22Rv1 (cell line): ENCODE measurements at regions not wholly inside any gene's neighbourhood (a gene's known extent, or its start where the extent isn't known, plus 50 kb on each side); places are given as distances from the start of the nearest gene placed in this dataset.

ENCODE experiments used
- ZFX ChIP-seq: fragments of 450-650 bp; IDR thresholded peaks from 2 replicates; pipeline ENCODE4 v1.6.1; 2017; ENCODE audit warnings: antibody characterized with exemption, borderline replicate concordance
- TF ChIP-seq, protein P1 (sequence below): fragments of 450-650 bp; IDR thresholded peaks from 2 replicates; pipeline ENCODE4 v1.5.1; 2017; ENCODE audit warnings: mild to moderate bottlenecking

DNA sequence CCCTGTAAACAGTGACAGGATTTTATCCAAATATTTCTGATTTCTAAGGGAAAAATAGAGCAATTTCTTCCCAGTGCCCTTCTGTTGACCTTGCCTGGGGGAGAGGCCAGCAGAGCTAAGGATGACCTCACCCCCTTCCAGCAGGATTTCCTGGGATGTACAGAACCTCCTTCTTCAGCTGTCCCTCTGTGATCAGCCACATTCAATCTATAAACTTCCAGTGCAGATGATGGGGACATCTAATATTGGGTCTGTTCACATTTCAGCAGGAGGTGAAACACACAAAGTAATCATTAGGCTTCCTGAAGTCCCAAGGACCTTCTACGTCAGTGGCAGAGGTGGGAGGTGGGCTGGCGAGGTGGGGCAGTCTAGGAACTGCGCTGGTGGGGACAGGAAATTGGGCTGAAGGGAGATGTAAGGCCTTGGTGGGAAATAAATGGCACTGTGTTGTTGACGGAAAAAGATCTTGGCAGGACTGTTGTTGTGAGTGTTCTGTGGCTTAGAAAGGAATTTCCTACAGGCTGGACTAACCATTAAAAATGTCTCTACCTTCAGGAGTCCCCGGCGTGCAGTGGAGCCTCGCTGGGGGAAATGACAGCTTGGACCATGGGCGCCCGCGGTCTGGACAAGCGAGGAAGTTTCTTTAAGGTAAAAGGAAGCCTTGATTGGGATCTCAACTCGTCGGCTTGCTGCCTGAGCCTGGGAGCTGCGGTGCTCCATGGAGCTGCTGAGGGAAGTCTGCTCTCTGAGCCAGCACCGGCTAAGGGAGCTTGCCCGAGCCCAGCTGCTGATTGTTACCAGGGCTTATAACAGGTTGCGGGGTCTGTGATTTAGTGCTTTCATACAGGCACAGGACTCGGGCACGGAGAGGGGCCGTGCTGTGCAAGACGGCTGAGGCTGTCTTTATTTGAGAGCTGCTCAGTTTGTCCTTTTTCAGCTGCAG, 127.9 kb upstream of the NAA20 start:
- TF ChIP-seq, protein P1, sequence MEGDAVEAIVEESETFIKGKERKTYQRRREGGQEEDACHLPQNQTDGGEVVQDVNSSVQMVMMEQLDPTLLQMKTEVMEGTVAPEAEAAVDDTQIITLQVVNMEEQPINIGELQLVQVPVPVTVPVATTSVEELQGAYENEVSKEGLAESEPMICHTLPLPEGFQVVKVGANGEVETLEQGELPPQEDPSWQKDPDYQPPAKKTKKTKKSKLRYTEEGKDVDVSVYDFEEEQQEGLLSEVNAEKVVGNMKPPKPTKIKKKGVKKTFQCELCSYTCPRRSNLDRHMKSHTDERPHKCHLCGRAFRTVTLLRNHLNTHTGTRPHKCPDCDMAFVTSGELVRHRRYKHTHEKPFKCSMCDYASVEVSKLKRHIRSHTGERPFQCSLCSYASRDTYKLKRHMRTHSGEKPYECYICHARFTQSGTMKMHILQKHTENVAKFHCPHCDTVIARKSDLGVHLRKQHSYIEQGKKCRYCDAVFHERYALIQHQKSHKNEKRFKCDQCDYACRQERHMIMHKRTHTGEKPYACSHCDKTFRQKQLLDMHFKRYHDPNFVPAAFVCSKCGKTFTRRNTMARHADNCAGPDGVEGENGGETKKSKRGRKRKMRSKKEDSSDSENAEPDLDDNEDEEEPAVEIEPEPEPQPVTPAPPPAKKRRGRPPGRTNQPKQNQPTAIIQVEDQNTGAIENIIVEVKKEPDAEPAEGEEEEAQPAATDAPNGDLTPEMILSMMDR, result no peak
- no peak for TF ChIP-seq ZFX
